ENCODE measurements at regions not wholly inside any gene's neighbourhood (a gene's known extent, or its start where the extent isn't known, plus 50 kb on each side); places are given as distances from the start of the nearest gene placed in this dataset.

GRCh38 chr9:3648722-3649246 is 123.0 kb upstream of the RFX3 start (continued):
- TF ChIP-seq EGR1 (IDR thresholded peaks at IDR 0.05; ENCODE audit: low read depth), result no peak
- TF ChIP-seq POLR2A (IDR thresholded peaks at IDR 0.05; ENCODE audit: borderline replicate concordance, extremely low read depth, insufficient read depth, insufficient read length), result no peak
- no peak for TF ChIP-seq MAX (IDR thresholded peaks at IDR 0.05)
- TF ChIP-seq JUND (IDR thresholded peaks at IDR 0.05), result no peak
- TF ChIP-seq TCF7L2 (IDR thresholded peaks at IDR 0.05; ENCODE audit: borderline replicate concordance, extremely low read depth, insufficient read depth, insufficient read length), result no peak
- TF ChIP-seq CTCF (IDR thresholded peaks at IDR 0.05 in 2 of 3, conservative IDR thresholded peaks at IDR 0.05 in 1 of 3; ENCODE audit: borderline replicate concordance in 1 of 3, insufficient read depth in 1 of 3, low read depth in 2 of 3, low read length in 2 of 3), result no peak
- TF ChIP-seq FOSL1 (IDR thresholded peaks at IDR 0.05; ENCODE audit: low read depth), result no peak

- TF ChIP-seq ELF1 (IDR thresholded peaks at IDR 0.05; ENCODE audit: borderline replicate concordance, low read depth), result no peak
- no peak for TF ChIP-seq FOSL1 (IDR thresholded peaks at IDR 0.05; ENCODE audit: low read depth)
- no peak for TF ChIP-seq ATF3 (IDR thresholded peaks at IDR 0.05)
- TF ChIP-seq SP1 (IDR thresholded peaks at IDR 0.05; ENCODE audit: low read depth), result no peak
- TF ChIP-seq POLR2A (IDR thresholded peaks at IDR 0.05; ENCODE audit: borderline replicate concordance, extremely low read depth, insufficient read depth, insufficient read length), result no peak
- ATAC-seq (no peak), DNase-seq (ENCODE audit: low read depth, low spot score) (no peak)
- ChIA-PET CTCF (no interaction called here), RAD21 (ENCODE audit: low non-redundant PET in 1 of 2, low total read pairs in 2 of 2, uncharacterized antibody in 2 of 2, unreplicated experiment in 2 of 2) (no interaction called here), POLR2A (no interaction called here)
- Histone ChIP-seq H3K9me3 (ENCODE audit: control insufficient read depth in 1 of 2, insufficient read depth in 1 of 2, low read depth in 1 of 2, low read length in 2 of 2) (no peaks in the 10 kb centered on the region), H3K79me2 (ENCODE audit: insufficient read depth, low read length) (no peaks in the 10 kb centered on the region), H3K4me2 (ENCODE audit: low read length) (no peak overlapping the region), H3K9ac (ENCODE audit: low read length) (no peak overlapping the region), H2AFZ (ENCODE audit: low read depth, low read length, poor library complexity, severe bottlenecking) (no peak overlapping the region), H4K20me1 (ENCODE audit: insufficient read depth) (no peaks in the 10 kb centered on the region), H3K36me3 (ENCODE audit: control insufficient read depth in 1 of 2, insufficient read depth in 2 of 2, low read length in 2 of 2) (no peaks in the 10 kb centered on the region), H3K27me3 (ENCODE audit: insufficient read depth, low read length) (no peaks in the 10 kb centered on the region), H3K9me2 (ENCODE audit: insufficient read depth) (no peaks in the 10 kb centered on the region), H3K4me1 (ENCODE audit: control insufficient read depth in 1 of 2, insufficient read depth in 2 of 2, low read length in 2 of 2) (no peaks in the 10 kb centered on the region), H3K27ac (ENCODE audit: low read depth, low read length) (no peak overlapping the region), H3K4me3 (replicated peaks in 1 of 2; ENCODE audit: low read depth in 1 of 2, low read length in 2 of 2) (no peak overlapping the region)
- intact Hi-C loops (cut with micrococcal nuclease), result no loop called here
- BruUV-seq (replicated peaks), result no TSS peak
These were observed 122.5 kb upstream of the RFX3 start for GRCh38 chr9:3648266-3648665.
